HG02970 (cell line): ENCODE measurements at regions not wholly inside any gene's neighbourhood (a gene's known extent, or its start where the extent isn't known, plus 50 kb on each side); places are given as distances from the start of the nearest gene placed in this dataset.
"Not testable (repeated sequence)": the region's sequence is repeated elsewhere in the genome, so short reads cannot be mapped to it uniquely, and the experiment has no call there.

ENCODE experiments used
- ATAC-seq: cut with Tn5 transposase; IDR thresholded peaks from one replicate; pipeline ENCODE4 v1.9.1; 2021; ENCODE audit warnings: mild to moderate bottlenecking, moderate library complexity, moderate number of reproducible peaks; ENCODE audit not compliant: unreplicated experiment, low FRiP score

- ATAC-seq = no peak
Measured at GRCh38 chr2:129469871-129470270, 509.6 kb upstream of the RAB6C start.

- no peak for ATAC-seq
Measured at GRCh38 chr2:129478902-129479517, 500.5 kb upstream of the RAB6C start.

- no peak for ATAC-seq
Measured at GRCh38 chr2:129479892-129480291, 499.6 kb upstream of the RAB6C start.

- ATAC-seq = no peak
Measured at GRCh38 chr2:129480790-129481189, 498.7 kb upstream of the RAB6C start.

GRCh38 chr2:129481306-129482219, 497.9 kb upstream of the RAB6C start:
- ATAC-seq = no peak

- ATAC-seq = no peak
Measured at GRCh38 chr2:129482626-129483025, 496.8 kb upstream of the RAB6C start.

- ATAC-seq = no peak
Measured at GRCh38 chr2:129483366-129483765, 496.1 kb upstream of the RAB6C start.

- no peak for ATAC-seq
Measured at GRCh38 chr2:129484999-129485897, 494.2 kb upstream of the RAB6C start.

- no peak for ATAC-seq
Measured at GRCh38 chr2:129488376-129488775, 491.1 kb upstream of the RAB6C start.

- ATAC-seq = no peak
Measured at GRCh38 chr2:129490641-129491040, 488.8 kb upstream of the RAB6C start.

- ATAC-seq = no peak
Measured at GRCh38 chr2:129491308-129491707, 488.2 kb upstream of the RAB6C start.

GRCh38 chr2:129492548-129492947, 486.9 kb upstream of the RAB6C start:
- no peak for ATAC-seq

- ATAC-seq = no peak
Measured at GRCh38 chr2:129499747-129500146, 479.7 kb upstream of the RAB6C start.

- ATAC-seq = no peak
Measured at GRCh38 chr2:129502781-129503180, 476.7 kb upstream of the RAB6C start.

GRCh38 chr2:129504646-129505045, 474.8 kb upstream of the RAB6C start:
- ATAC-seq = no peak

GRCh38 chr2:129518937-129519336, 460.5 kb upstream of the RAB6C start:
- ATAC-seq = no peak

- ATAC-seq = not testable (repeated sequence)
Measured at GRCh38 chr2:129532158-129532557, 447.3 kb upstream of the RAB6C start.

- ATAC-seq = no peak
Measured at GRCh38 chr2:129548880-129549279, 430.6 kb upstream of the RAB6C start.

- no peak for ATAC-seq
Measured at GRCh38 chr2:129550536-129550935, 428.9 kb upstream of the RAB6C start.

GRCh38 chr2:129554373-129554772, 425.1 kb upstream of the RAB6C start:
- ATAC-seq = no peak

GRCh38 chr2:129559101-129559500, 420.4 kb upstream of the RAB6C start:
- no peak for ATAC-seq
